T-helper 2 cell treated with Interferon-gamma antibody and Interleukin-4, amounts not matched to agents 5 μg/mL and 100 μg/mL, for 36 hours (primary cell): ENCODE measurements at regions not wholly inside any gene's neighbourhood (a gene's known extent, or its start where the extent isn't known, plus 50 kb on each side); places are given as distances from the start of the nearest gene placed in this dataset.

ENCODE experiments used
- DNase-seq: peaks from one replicate; pipeline ENCODE4 v3.0.0; 2021; ENCODE audit warnings: low spot score
- H3K27ac Mint-ChIP-seq: one replicate; pipeline ENCODE4 v1.8.0; 2021; ENCODE audit warnings: mild to moderate bottlenecking, mixed read lengths
- H3K27me3 Mint-ChIP-seq: one replicate; pipeline ENCODE4 v1.8.0; 2021; ENCODE audit warnings: low read depth, mixed read lengths
- H3K36me3 Mint-ChIP-seq: one replicate; pipeline ENCODE4 v1.8.0; 2021; ENCODE audit warnings: low read depth, mixed read lengths
- H3K4me1 Mint-ChIP-seq: one replicate; pipeline ENCODE4 v1.8.0; 2021; ENCODE audit warnings: low read depth, mixed read lengths
- H3K4me3 Mint-ChIP-seq: one replicate; pipeline ENCODE4 v1.8.0; 2022; ENCODE audit warnings: mild to moderate bottlenecking, moderate library complexity, mixed read lengths
- H3K9me3 Mint-ChIP-seq: one replicate; pipeline ENCODE4 v1.8.0; 2021; ENCODE audit warnings: mixed read lengths

GRCh38 chr4:129437347-129437746 is 341.4 kb downstream of the C4orf33 start:
- Mint-ChIP-seq H3K9me3 (no peaks in the 10 kb centered on the region), H3K4me3 (no peak overlapping the region), H3K4me1 (no peaks in the 10 kb centered on the region), H3K27me3 (no peaks in the 10 kb centered on the region), H3K27ac (no peak overlapping the region), H3K36me3 (no peaks in the 10 kb centered on the region)
- DNase-seq, result no peak

- Mint-ChIP-seq H3K4me3 (no peak overlapping the region), H3K4me1 (no peaks in the 10 kb centered on the region), H3K27me3 (no peaks in the 10 kb centered on the region), H3K27ac (no peak overlapping the region), H3K36me3 (no peaks in the 10 kb centered on the region), H3K9me3 (no peaks in the 10 kb centered on the region)
- no peak for DNase-seq
These were observed 342.6 kb downstream of the C4orf33 start for GRCh38 chr4:129438456-129438981.

GRCh38 chr4:129446074-129446473 is 350.1 kb downstream of the C4orf33 start:
- Mint-ChIP-seq H3K36me3 (no peaks in the 10 kb centered on the region), H3K9me3 (no peaks in the 10 kb centered on the region), H3K4me1 (no peaks in the 10 kb centered on the region), H3K4me3 (no peak overlapping the region), H3K27ac (no peak overlapping the region), H3K27me3 (no peaks in the 10 kb centered on the region)
- DNase-seq, result no peak

- H3K4me3 Mint-ChIP-seq, result no peak overlapping the region
These were observed 357.7 kb downstream of the C4orf33 start for GRCh38 chr4:129453524-129454200.

GRCh38 chr4:129455482-129455881 is 359.5 kb downstream of the C4orf33 start:
- H3K27me3 Mint-ChIP-seq, result no peaks in the 10 kb centered on the region
- H3K4me1 Mint-ChIP-seq, result no peaks in the 10 kb centered on the region
- DNase-seq, result no peak
- H3K9me3 Mint-ChIP-seq, result no peaks in the 10 kb centered on the region
- H3K4me3 Mint-ChIP-seq, result no peak overlapping the region
- H3K27ac Mint-ChIP-seq, result no peak overlapping the region
- no peaks in the 10 kb centered on the region for H3K36me3 Mint-ChIP-seq

More at GRCh38 chr4:129453524-129454200, 357.7 kb downstream of the C4orf33 start:
- no peaks in the 10 kb centered on the region for H3K4me1 Mint-ChIP-seq
- H3K27ac Mint-ChIP-seq, result no peak overlapping the region
- no peaks in the 10 kb centered on the region for H3K9me3 Mint-ChIP-seq
- no peak for DNase-seq
- no peaks in the 10 kb centered on the region for H3K36me3 Mint-ChIP-seq
- no peaks in the 10 kb centered on the region for H3K27me3 Mint-ChIP-seq

GRCh38 chr4:129468624-129469023 is 372.7 kb downstream of the C4orf33 start:
- Mint-ChIP-seq H3K27me3 (no peaks in the 10 kb centered on the region), H3K9me3 (no peaks in the 10 kb centered on the region), H3K36me3 (no peaks in the 10 kb centered on the region), H3K27ac (no peak overlapping the region), H3K4me1 (no peaks in the 10 kb centered on the region), H3K4me3 (no peak overlapping the region)
- DNase-seq, result no peak

- H3K9me3 Mint-ChIP-seq, result peaks cover 9% of the 10 kb centered on the region
- H3K27me3 Mint-ChIP-seq, result no peaks in the 10 kb centered on the region
- H3K27ac Mint-ChIP-seq, result no peak overlapping the region
- H3K4me3 Mint-ChIP-seq, result no peak overlapping the region
- no peaks in the 10 kb centered on the region for H3K4me1 Mint-ChIP-seq
- H3K36me3 Mint-ChIP-seq, result no peaks in the 10 kb centered on the region
- no peak for DNase-seq
These were observed 378.7 kb downstream of the C4orf33 start for GRCh38 chr4:129474698-129475097.

- no peaks in the 10 kb centered on the region for H3K27me3 Mint-ChIP-seq
- H3K27ac Mint-ChIP-seq, result no peak overlapping the region
- no peaks in the 10 kb centered on the region for H3K9me3 Mint-ChIP-seq
- no peak for DNase-seq
- no peaks in the 10 kb centered on the region for H3K4me1 Mint-ChIP-seq
- H3K36me3 Mint-ChIP-seq, result no peaks in the 10 kb centered on the region
- H3K4me3 Mint-ChIP-seq, result no peak overlapping the region
These were observed 385.2 kb downstream of the C4orf33 start for GRCh38 chr4:129481107-129481506.

- Mint-ChIP-seq H3K4me3 (no peak overlapping the region), H3K27ac (no peak overlapping the region), H3K36me3 (no peaks in the 10 kb centered on the region), H3K9me3 (no peaks in the 10 kb centered on the region), H3K27me3 (no peaks in the 10 kb centered on the region), H3K4me1 (no peaks in the 10 kb centered on the region)
- no peak for DNase-seq
These were observed 392.5 kb downstream of the C4orf33 start for GRCh38 chr4:129488427-129488826.

- no peaks in the 10 kb centered on the region for H3K27me3 Mint-ChIP-seq
- H3K36me3 Mint-ChIP-seq, result no peaks in the 10 kb centered on the region
- H3K27ac Mint-ChIP-seq, result no peak overlapping the region
- H3K4me3 Mint-ChIP-seq, result no peak overlapping the region
- no peaks in the 10 kb centered on the region for H3K4me1 Mint-ChIP-seq
- H3K9me3 Mint-ChIP-seq, result no peaks in the 10 kb centered on the region
- DNase-seq, result no peak
These were observed 394.6 kb downstream of the C4orf33 start for GRCh38 chr4:129490516-129490915.

- Mint-ChIP-seq H3K4me1 (no peaks in the 10 kb centered on the region), H3K27ac (no peak overlapping the region), H3K9me3 (no peaks in the 10 kb centered on the region), H3K36me3 (no peaks in the 10 kb centered on the region), H3K4me3 (no peak overlapping the region), H3K27me3 (no peaks in the 10 kb centered on the region)
- DNase-seq, result no peak
These were observed 402.7 kb downstream of the C4orf33 start for GRCh38 chr4:129498626-129499025.

- no peaks in the 10 kb centered on the region for H3K36me3 Mint-ChIP-seq
- H3K9me3 Mint-ChIP-seq, result no peaks in the 10 kb centered on the region
- H3K4me1 Mint-ChIP-seq, result no peaks in the 10 kb centered on the region
- H3K27me3 Mint-ChIP-seq, result no peaks in the 10 kb centered on the region
- no peak for DNase-seq
- H3K27ac Mint-ChIP-seq, result no peak overlapping the region
- no peak overlapping the region for H3K4me3 Mint-ChIP-seq
These were observed 418.9 kb downstream of the C4orf33 start for GRCh38 chr4:129514852-129515251.

GRCh38 chr4:129515356-129515755 is 419.4 kb downstream of the C4orf33 start:
- Mint-ChIP-seq H3K9me3 (no peaks in the 10 kb centered on the region), H3K4me3 (no peak overlapping the region), H3K36me3 (no peaks in the 10 kb centered on the region), H3K27me3 (no peaks in the 10 kb centered on the region), H3K4me1 (no peaks in the 10 kb centered on the region), H3K27ac (no peak overlapping the region)
- DNase-seq, result no peak

GRCh38 chr4:129526812-129527211 is 430.9 kb downstream of the C4orf33 start:
- Mint-ChIP-seq H3K27ac (no peak overlapping the region), H3K4me3 (no peak overlapping the region), H3K9me3 (no peaks in the 10 kb centered on the region), H3K36me3 (no peaks in the 10 kb centered on the region), H3K27me3 (no peaks in the 10 kb centered on the region), H3K4me1 (no peaks in the 10 kb centered on the region)
- DNase-seq, result no peak

GRCh38 chr4:129531253-129531652 is 435.3 kb downstream of the C4orf33 start:
- Mint-ChIP-seq H3K4me1 (peaks cover 8% of the 10 kb centered on the region), H3K4me3 (no peak overlapping the region), H3K9me3 (no peaks in the 10 kb centered on the region), H3K36me3 (no peaks in the 10 kb centered on the region), H3K27me3 (no peaks in the 10 kb centered on the region), H3K27ac (no peak overlapping the region)
- DNase-seq, result no peak
